GM18499 (cell line): ENCODE measurements at regions not wholly inside any gene's neighbourhood (a gene's known extent, or its start where the extent isn't known, plus 50 kb on each side); places are given as distances from the start of the nearest gene placed in this dataset.

Source experiments
- ATAC-seq: cut with Tn5 transposase; IDR thresholded peaks from one replicate; pipeline ENCODE4 v1.9.1; 2021; ENCODE audit warnings: moderate number of reproducible peaks; ENCODE audit not compliant: insufficient read depth, unreplicated experiment

DNA sequence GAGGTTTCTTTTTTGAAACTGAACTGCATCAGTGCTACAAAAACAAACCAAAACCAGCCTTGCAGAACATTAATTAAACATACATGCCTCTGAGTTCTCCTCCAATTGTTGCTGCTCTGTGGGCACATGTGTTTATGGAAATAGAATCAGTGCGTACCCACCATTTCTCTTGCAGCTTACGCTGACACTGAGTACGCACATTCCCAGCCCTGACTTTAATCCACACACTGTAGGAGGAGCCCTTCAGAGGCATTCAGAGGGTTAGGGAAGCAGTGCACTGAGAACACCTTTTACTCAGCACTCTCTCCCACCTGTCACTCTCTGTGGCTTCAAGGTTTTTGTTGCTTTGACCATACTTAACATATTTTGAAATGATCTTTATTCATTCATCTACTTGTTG, 250.5 kb upstream of the PWP1 start:
- no peak for ATAC-seq

DNA sequence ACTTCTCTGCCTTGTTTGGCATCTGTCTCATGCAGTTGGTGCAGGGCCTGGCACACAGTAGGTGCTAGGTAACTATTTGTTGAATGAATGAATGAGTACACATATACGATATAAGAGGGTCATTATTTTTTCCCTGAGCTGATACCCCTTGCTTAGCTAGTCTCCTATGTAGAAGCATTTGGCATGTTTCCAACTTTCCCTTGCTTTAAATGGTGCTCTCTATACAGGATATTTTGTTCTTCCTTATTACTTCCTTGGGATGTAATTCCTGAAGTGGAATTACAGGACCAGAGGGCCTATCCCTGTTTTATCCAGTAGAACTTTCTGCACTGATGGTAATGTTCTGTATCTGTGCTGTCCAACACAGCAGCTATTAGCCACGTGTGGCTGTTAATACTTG, 250.1 kb upstream of the PWP1 start:
- no peak for ATAC-seq

DNA sequence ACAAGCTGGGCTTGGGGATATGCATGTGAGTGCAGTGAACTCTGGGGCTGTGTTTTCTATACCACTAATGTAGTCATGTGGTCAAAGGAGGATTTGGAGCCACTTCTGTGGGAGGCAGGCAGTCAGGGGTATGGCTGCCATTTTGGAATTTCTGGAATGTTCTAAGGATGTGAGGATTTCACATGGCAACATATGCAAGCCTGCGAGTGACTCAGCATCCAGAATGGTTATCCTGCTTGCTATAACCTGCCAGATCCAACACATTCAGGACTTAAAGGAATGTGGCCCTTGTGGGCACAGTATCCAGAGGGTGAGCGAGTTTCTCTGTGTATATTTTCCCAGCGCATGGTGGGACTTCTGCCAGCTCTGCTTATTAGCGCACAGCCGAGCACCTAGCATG, 249.2 kb upstream of the PWP1 start:
- no peak for ATAC-seq

DNA sequence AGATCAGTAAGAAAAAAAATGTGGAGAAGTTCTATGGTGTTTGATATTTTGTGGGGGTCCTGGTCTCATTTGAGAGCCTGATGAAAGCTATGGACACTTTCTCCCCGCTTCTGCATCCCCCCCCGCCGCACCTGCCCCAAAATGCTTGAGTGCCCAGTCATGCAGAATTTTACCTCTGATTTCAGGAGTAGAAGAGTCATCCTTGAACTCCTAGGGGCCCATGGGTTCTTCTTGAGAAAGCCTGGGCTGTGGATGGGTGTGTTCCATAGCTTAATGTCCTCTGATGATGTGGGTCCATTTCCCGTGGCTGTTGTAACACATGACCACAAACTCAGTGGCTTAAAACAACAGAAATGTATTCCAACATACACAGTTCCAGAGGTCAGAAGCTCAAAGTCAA, 248.8 kb upstream of the PWP1 start:
- ATAC-seq = no peak

DNA sequence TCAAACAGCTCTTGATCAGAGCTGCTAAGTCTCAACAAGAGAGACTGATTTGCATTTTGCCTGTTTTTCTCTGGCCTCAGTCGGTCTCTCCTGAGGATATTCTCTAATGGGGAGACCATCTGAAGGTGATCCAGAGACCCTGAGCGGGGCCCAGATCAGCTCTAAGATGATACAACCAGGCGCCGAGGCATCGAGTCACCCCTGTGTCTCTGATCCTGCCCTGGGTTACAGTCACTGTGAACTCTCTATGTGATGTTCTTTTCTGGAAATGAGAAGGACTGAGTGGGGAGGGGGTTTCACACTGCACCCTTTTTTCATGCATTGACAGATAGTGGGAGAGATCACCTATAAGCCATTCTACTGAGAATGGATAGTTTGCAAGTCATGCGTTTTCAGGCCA, 247.6 kb upstream of the PWP1 start:
- ATAC-seq = no peak

DNA sequence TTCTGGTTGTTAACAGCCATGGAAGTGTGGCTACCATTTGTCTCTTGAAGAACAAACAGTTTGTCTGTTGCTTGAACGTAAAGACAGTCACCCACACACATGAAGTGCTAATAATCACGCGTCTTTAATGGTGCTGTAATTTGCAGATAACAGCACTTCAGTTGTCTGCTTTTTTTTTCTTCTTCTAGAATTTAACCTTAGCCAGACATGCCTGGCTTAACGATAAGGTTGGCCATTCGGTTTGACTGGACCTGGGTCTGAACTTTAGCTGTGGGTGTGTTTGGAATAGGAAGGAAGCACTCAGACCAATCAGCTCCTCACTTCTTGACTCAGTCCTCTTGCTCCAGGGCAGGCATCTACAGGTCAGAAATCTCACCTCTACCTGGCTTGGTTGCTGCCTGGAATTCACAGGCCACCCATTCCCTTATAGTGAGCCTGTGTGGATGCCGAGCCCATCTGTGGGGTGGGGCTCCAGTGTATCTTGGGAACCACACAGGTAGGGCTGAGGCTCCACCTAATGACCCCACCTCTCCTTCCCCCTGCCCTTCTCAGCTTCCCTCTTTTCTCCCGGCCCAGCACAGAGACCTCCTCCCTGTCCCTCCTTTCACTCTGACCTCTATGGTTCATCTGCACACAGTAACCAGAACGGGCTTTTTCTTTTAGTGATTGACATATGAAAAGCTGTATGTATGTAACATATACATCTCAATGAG, 246.4 kb upstream of the PWP1 start:
- no peak for ATAC-seq

DNA sequence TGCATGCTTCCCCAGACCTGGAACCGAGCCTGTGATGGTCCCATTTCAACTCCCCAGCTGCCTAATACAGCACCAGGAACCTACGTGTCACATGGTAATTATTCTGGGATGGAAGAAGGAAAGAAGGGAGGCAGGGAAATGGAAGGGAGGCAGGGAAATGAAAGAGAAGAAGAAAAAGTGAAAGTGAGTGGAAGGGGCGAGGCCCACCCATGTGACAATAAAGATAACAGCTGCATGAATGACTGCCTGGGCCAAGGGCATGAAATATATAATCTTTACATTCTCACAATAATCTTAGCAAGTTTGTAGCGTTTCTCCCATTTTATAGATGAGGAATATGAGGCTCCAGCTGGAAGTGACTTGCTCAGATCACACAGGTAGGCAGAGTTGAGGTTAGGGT, 245.0 kb upstream of the PWP1 start:
- no peak for ATAC-seq

DNA sequence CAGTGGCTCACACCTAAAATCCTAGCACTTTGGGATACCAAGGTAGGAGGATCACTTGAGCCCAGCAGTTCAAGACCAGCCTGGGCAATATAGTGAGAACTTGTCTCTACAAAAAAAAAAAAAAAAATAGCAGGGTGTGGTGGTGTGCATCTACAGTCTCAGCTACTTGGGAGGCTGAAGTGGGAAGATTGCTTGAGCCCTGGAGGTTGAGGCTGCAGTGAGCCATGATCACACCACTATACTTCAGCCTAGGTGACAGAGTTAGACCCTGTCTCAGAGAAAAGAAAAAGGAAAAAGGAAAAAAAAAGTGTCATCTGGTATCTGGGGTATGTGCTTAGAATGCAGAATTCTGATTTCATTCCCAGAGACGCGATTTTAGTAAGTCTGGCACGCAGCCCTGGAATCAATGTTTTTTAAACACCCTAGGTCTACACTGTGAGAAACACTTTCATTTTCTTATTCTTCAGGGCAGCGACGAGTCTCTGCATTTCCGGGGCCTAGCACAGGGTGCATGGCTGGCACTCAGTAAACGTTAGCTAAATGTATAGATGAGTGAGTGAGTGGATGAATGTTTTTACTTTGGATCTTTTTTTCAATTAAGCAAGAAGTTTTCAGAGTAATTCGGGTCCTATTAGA, 243.8 kb upstream of the PWP1 start:
- no peak for ATAC-seq

DNA sequence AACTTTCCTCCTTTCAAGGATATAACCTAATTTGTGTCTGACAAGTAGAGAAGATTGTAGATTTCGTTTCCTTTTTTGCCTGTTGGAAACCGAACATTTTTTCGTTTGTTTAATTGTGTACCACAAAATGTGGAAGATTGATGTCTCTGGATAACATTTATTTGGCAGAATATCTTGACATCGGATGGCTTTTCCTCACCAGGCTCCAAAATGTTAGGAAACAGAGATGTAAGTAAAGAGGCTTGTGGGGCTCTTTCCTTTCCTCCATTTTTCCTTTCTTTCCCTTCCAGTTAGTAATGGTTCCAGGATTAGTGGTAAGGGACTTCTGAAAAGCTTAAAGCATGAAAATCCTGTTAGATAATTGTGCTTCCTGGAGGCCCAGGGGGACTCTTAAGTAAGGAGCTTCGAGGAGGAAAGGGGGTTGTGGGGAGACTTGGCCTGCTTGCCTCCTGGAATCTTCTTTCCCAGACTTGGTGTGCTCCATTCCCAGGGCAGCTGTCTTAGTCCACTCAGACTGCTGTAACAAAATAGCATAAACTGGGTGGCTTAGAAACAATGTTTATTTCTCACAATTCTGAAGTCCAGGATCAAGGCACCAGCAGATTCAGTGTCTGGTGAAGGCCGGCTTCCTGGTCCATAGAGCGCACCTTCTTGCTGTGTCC, 243.1 kb upstream of the PWP1 start:
- ATAC-seq = no peak

DNA sequence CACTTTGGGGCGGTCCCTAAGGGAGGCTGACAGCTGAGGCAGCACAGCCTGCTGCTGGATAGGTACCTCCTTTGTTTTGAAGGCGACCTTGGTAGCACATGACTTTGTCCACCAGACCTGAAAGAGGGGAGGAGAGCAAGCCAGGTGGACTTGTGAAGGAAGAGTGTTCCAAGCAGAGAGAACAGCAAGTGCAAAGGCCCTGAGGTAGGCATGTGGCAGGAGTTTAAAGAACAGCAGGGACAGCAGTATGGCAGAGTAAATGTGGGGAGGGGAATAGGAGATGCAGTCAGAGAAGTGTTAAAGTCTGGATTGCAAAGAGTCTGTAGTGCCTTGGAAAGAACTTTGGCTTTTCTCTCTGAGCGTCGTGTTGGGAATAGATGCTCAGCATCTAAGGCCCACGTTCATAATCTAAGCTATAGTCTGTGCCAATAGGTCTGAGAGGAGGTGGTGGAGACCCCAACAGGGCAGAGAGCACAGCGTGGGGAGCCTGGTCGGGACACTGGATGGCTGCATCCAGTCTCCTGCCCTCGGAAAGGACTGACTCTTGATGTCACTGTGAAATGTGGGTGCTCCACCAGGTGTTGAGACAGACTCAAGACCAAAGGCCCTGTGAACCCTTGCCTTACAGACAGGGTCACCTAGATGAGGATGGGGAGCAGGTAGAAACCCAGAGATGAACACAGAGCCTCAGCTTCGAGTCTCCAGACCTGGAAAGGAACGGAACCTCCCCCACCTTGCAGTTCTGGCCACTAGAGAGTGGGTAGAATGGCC, 242.1 kb upstream of the PWP1 start:
- ATAC-seq = no peak

DNA sequence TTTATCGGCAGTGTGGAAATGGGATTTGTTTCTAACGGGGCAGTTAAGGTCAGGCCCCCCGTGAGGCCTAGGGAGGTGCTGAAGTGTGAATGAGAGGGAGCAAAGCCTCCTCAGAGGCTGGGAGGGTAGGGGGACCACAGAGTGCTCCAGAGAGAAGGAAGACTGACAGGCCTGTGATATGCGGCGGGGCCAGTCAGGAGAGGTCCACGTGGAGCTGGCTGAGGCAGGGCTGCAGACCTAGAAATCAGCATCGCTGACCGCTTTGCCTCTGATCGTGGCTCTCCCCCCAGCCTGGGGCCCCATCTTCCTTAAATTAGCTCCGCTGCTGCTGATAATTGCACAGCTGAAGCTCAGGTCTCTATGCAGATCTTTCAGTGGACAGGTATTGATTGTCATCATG, 240.8 kb upstream of the PWP1 start:
- ATAC-seq = no peak

DNA sequence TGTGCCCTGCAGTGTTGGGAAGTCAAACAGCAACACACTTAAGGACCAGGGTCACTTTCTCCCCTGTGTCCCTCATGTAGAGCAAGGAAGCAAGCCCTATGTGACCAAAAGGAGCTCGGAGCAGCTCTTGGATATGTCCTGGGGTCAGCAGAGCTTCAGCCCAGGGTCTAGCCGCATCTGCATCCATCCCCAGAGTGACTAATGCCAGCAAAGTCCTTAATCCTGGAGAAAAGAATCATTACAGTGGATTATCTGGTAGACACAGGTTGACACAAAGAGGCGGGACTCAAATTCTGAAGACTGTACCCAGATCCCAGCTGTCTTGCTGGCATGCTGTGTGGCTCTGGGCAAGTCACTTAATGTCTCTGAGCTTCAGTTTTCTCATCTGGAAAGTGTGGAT, 239.1 kb upstream of the PWP1 start:
- ATAC-seq = no peak

DNA sequence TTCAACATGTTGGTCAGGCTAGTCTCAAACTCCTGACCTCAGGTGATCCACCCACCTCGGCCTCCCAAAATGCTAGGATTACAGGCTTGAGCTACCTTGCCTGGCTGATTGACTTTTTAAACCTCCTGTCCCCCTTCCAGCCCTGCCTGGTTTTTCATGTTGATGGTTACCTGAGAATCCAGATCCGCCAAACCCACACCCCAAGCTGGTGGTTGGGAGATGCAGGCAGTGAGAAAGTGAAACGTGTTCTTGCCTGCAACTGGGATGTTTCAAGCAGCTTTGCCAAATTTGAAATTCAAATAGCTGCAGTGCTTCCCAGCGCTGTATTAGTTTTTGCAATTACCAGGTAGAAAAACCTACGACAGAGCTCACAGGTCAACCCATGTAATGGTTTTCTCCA, 238.3 kb upstream of the PWP1 start:
- no peak for ATAC-seq

DNA sequence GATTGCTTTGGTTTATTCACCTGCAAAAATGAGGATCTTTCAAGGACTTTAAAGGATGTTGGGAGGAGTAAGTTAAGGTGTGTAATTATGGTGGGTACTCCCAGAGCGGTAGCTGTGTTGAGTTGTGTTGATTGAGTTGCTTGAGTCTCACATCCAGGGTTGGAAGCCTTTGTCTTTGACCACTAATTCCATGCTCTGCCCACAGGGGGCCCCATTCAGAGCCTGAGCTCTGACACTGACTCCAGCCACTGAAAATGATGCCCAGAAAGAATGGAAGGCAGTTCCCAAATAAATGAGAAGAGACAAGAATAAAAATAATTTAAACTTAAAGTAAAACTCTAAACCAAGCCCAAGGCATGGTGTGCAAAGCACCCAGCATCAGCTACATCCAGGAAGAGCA, 237.4 kb upstream of the PWP1 start:
- ATAC-seq = no peak

DNA sequence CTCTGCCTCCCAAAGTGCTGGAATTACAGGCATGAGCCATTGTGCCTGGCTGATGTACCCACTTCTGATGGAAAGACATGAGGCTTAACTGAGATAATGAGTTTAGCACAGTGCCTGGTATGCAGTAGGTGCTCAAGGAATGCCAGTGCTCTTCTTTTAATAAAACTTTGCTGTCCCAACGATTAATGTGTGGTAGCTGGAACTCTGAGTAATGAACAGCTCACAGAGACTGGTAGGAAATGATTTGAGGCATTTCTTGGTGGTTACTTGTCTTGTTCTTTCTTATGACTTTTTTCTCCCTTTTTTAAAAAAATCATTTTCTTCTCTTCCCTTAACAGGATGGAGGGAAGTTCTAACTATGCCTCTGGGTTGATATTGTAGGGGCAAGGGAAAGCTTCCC, 235.7 kb upstream of the PWP1 start:
- no peak for ATAC-seq

DNA sequence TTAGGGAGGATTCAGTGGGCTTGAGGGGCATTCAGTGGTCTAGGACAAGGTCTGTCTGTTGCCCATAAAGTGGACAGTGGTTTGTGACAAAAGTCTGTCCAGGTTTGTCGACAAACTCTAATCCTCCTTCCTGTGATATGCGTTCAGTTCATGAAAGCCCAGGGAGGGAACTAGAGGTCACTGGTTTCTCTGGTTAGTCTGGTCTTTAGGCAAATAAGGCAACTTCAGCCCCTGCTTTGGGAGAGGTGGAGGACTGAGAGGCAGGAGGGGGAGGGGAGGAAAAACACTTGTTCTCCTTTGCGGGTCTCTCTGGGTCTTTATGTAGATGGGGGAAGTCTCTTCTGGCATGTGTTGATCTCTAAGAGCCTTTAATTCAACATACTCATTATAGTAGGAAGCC, 235.1 kb upstream of the PWP1 start:
- no peak for ATAC-seq

DNA sequence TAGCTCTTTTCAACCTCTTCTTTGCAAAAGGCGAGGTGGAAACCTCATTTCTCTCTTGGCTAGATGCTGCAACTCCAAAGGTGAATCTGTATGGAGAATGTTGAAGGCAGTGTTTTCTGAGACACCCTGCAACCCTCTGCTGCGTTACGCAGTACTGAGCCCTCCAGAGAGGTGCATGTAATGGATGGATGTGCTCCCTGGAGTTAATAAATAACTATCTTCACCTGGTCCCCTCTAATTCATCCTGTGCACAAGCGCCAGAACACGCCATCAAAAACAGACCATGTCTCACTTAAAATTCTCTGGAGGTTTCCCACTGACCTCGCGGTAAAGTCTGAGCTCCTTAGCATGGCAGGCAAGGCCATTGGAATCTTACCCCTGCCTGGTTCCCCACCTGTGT, 234.4 kb upstream of the PWP1 start:
- no peak for ATAC-seq

DNA sequence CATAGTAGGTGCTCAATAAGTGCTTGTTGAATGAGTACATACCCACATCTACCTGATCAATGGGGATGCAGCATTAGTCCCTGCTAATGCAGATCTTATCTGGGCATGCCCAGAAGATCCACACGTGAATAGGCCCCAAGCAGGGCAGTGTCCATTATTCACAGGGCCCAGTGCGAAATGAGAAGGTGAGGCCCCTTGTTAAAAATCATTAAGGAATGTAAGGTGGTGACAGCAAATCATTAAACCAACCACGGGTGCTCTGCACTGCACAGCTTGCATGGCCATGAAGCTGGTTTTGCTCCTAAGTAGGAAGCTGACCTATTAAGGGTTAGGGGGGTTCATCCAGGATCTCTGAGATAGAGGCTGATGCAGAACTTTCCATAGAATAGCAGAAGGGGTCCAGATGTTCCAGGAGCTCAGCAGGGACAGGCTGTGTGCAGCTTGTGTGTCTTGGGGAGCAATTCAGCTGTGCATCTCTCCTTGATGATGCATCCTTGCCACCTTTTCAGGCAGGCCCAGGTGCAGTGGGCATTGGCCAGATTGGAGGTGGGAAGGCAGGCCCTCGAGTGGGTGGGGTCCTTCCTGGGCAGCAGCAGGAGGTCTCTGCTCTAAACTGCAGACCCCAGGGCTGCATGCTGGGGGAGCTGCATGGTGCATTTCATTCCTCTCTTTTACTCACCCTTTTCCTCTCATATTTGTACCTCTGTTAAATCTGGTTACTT, 231.3 kb upstream of the PWP1 start:
- no peak for ATAC-seq

DNA sequence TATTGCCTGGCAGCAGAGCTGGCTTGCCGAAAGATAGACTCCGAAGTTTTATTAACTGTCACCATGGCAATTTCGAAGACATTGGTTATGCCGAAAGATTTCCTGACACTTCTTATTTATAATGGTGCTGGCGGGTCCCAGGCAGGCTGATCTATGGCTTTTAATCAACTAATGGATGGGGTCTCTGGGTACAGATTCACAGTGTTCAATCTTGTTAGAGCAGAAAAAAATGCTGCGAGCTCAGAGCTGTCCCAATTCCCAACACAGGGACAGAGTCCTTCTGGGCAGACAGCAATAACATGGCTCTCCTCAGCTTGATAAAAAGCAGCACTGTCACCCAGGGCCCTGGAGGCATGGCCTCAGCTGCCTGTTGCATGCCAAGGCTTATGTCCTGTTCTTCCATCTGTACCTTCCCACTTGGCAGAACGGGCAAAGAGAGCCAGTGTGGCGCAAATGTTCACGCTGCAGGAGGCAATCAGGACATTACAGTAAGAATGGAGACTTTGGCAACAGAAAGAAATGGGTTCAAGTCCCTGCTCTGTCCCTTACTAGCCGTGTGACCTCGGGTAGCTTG, 228.2 kb upstream of the PWP1 start:
- ATAC-seq = no peak

DNA sequence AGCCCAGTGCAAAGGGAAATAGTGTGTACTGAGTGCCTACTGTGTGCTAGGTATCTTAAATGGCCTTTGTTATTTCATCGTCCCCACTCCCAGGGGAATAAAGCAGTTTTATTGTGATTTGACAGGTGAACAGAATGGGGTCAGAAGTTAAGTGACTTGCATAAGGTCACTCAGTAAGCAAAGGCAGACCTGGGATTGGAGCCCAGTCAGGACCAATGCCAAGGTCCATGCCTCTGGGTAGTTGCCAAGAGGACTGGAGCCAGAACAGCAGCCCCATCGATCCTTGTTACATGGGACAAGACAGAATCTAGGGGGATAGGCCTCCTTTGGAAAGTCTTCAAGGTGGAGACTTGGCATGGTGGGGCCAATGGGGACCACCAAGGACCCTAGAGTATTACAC, 227.4 kb upstream of the PWP1 start:
- no peak for ATAC-seq
